ENCODE measurements at regions not wholly inside any gene's neighbourhood (a gene's known extent, or its start where the extent isn't known, plus 50 kb on each side); places are given as distances from the start of the nearest gene placed in this dataset.

- no peak overlapping the region for H3K4me3 ChIP-seq (ENCODE audit: low read depth, low read length)
- no peaks in the 10 kb centered on the region for H3K27me3 ChIP-seq (ENCODE audit: control insufficient read depth, insufficient read depth, low read length)
- no peak for DNase-seq (ENCODE audit: low read depth)
- no peak for TF ChIP-seq CTCF (IDR thresholded peaks at IDR 0.05; ENCODE audit: insufficient read depth, low read length, poor library complexity, severe bottlenecking)
- no peaks in the 10 kb centered on the region for H3K36me3 ChIP-seq (ENCODE audit: control insufficient read depth, insufficient read depth, low read length)
Measured at GRCh38 chr2:228827056-228827700, 443.9 kb downstream of the PID1 start.

- Histone ChIP-seq H3K27me3 (ENCODE audit: control insufficient read depth, insufficient read depth, low read length) (no peaks in the 10 kb centered on the region), H3K4me3 (ENCODE audit: low read depth, low read length) (no peak overlapping the region), H3K36me3 (ENCODE audit: control insufficient read depth, insufficient read depth, low read length) (no peaks in the 10 kb centered on the region)
- DNase-seq (ENCODE audit: low read depth), result no peak
- TF ChIP-seq CTCF (IDR thresholded peaks at IDR 0.05; ENCODE audit: insufficient read depth, low read length, poor library complexity, severe bottlenecking), result no peak
Measured at GRCh38 chr2:228819701-228820100, 451.4 kb downstream of the PID1 start.

- no peaks in the 10 kb centered on the region for H3K36me3 ChIP-seq (ENCODE audit: control insufficient read depth, insufficient read depth, low read length)
- no peak for DNase-seq (ENCODE audit: low read depth)
- no peaks in the 10 kb centered on the region for H3K27me3 ChIP-seq (ENCODE audit: control insufficient read depth, insufficient read depth, low read length)
- H3K4me3 ChIP-seq (ENCODE audit: low read depth, low read length), result no peak overlapping the region
- TF ChIP-seq CTCF (IDR thresholded peaks at IDR 0.05; ENCODE audit: insufficient read depth, low read length, poor library complexity, severe bottlenecking), result no peak
Measured at GRCh38 chr2:228802181-228803071, 468.7 kb downstream of the PID1 start.

GRCh38 chr2:228801451-228801850 is 469.6 kb downstream of the PID1 start:
- H3K27me3 ChIP-seq (ENCODE audit: control insufficient read depth, insufficient read depth, low read length), result no peaks in the 10 kb centered on the region
- DNase-seq (ENCODE audit: low read depth), result no peak
- no peaks in the 10 kb centered on the region for H3K36me3 ChIP-seq (ENCODE audit: control insufficient read depth, insufficient read depth, low read length)
- no peak overlapping the region for H3K4me3 ChIP-seq (ENCODE audit: low read depth, low read length)
- TF ChIP-seq CTCF (IDR thresholded peaks at IDR 0.05; ENCODE audit: insufficient read depth, low read length, poor library complexity, severe bottlenecking), result no peak

GRCh38 chr2:228799208-228799588 is 471.9 kb downstream of the PID1 start:
- no peaks in the 10 kb centered on the region for H3K27me3 ChIP-seq (ENCODE audit: control insufficient read depth, insufficient read depth, low read length)
- no peak for DNase-seq (ENCODE audit: low read depth)
- no peak overlapping the region for H3K4me3 ChIP-seq (ENCODE audit: low read depth, low read length)
- TF ChIP-seq CTCF (IDR thresholded peaks at IDR 0.05; ENCODE audit: insufficient read depth, low read length, poor library complexity, severe bottlenecking), result no peak
- H3K36me3 ChIP-seq (ENCODE audit: control insufficient read depth, insufficient read depth, low read length), result no peaks in the 10 kb centered on the region
